ENCODE measurements at regions not wholly inside any gene's neighbourhood (a gene's known extent, or its start where the extent isn't known, plus 50 kb on each side); places are given as distances from the start of the nearest gene placed in this dataset.
"Not testable (repeated sequence)": the region's sequence is repeated elsewhere in the genome, so short reads cannot be mapped to it uniquely, and the experiment has no call there.

DNA sequence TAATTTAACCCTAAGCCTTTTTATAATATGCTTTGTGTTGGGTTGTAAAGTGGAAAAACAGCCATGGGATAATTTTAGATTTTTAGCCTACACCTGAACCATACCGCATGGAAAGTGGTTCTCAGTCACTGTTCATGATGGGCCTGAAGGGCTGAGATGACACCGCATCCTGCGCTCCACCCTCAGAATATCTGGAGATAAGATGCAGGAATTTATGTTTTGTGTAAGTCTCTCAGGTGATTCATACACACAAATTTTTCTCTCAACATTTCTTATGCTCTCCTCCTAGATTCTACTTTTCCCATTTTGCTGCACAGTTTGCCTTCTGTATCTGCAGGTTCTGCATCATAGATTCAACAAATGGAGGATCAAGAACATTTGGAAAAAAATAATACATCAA is 191.3 kb upstream of the PHACTR1 start:
- DNase-seq, result no peak

DNA sequence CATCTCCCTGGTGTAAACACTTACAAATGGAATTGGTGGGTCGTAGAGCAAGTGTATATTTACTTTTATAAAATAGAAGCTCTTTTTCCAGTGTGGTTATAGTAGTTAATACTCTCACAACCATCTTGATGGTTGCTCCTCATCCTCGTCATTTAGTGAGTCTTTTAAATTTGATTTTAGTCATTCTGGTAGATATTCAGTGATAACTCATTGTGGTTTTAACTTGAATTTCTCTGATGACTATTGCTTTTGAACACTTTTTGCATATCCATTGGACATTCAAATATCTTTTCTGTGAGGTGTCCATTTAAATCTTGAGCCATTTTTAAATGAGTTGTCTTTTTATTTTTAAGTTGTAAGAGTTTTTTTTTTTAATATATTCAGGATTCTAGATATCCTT is 189.2 kb upstream of the PHACTR1 start:
- DNase-seq, result no peak

DNA sequence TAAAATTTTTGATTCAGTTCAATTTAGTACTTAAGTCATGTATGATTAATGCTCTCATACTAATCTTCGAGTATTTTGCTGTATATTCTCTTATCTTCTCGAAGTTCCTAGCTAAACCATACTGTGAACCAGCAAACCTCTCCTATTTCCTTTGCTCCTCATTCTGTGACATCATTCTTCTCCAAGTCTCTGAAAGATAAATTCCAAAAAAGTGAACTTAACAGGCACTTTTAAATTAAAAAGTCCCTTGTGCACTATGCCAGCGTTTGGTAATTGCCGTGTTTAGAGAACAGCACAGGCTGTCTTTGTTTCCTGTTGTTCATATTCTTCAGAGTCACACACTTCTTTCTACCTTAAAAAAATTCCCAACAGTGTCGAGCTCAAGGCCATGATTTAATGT is 188.4 kb upstream of the PHACTR1 start:
- no peak for DNase-seq

DNA sequence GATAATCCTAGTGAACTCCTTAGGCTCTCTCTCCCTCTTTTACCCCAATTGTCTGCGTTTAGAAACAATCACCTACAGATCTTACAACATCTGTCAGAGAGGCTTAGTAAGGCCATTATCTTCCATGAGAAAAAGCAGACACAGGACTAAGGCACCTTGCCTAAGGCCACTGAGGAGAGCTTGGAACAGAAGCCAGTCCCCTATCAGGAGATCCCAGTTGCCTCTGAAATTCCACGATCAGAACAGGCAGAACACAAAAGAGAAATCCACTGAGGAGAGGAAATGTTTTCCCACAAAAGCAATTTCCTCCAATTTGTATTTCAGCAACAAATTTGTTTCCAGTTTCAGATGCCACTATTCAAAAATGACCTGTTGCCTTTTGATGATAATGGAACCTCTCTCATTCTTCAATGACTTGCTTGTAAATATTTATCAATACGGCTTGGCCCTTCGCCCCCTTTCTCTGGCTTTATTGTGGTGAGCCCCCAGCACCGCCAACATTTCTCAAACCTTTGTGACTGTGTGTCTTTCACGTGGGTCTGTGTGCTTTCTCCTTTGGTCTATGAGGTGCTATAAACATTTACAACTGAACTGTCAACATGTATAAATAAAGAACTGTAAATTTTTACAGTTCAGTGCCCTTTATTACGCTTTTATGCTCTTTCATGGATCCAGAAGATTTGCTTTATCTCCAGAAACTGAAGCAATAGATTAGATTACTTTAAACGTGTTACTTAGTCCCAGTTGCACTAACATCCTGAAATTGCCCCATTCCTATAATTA is 187.8 kb upstream of the PHACTR1 start:
- no peak for DNase-seq

DNA sequence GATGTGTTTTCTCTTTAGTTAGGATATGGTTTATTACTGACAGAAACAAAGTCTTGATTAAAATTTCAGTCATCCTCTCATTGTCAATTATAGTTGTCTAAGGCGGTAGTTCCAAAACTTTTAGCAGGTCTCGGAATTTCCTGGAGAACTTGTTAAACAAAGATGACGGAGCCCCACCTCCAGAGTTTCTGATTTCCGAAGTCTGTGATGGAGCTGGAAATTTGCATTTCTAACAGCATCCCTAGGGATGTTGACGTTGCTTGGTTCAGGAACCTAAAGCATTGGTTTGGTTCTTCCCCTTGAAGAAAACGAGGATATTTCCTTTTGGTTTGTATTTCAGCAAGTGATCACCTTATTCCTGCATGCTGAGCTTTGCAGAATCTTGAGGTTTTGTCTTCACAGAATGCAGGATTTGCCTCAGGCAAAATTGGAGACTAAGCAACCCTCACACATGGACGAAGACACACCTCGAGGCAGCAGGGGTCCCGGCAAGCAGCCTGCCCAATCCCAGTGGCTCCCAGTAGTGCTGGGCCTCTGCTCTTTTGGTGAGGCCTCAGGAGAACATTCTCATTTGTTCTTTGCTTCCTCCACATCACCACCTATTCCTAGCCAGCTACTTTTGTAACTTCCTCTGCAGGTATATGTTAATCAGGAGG is 187.1 kb upstream of the PHACTR1 start:
- no peak for DNase-seq

DNA sequence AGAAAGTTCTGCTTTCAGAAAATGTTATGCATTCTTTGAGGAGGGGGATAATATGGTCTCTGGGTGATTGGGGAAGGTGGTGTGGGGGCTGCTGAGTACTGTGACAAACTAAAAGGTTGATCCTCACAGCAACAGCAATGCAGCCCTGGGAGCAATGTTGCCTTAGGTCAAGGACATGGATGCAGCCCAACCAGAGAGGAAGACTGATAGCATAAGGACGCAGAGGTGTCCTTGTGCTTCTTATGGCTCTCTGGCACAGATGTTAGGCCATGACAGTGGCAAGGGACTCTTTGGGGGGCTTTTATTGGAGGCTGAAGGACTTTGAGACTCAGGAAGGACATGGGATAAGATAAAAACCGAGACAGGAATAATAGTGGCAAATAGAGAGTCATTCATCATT is 186.2 kb upstream of the PHACTR1 start:
- no peak for DNase-seq

DNA sequence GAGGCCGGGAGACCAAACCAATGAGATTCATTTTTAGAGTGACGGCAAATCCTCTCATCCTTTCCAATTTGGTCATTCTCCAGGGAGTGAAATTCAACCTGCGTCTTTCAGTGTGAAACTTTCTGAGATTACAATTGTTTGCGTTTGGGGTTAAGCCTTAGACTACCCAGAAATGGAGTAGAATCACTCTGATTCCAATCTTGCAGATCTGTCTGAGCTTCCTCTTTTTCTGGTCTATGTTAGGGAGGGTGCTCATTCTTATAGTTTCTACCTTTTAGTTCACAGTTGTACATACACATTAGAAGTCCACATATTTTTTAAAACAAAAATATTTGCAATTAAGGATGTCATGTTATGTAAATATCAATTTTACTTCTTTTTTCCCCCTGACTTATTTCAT is 183.0 kb upstream of the PHACTR1 start:
- no peak for DNase-seq

DNA sequence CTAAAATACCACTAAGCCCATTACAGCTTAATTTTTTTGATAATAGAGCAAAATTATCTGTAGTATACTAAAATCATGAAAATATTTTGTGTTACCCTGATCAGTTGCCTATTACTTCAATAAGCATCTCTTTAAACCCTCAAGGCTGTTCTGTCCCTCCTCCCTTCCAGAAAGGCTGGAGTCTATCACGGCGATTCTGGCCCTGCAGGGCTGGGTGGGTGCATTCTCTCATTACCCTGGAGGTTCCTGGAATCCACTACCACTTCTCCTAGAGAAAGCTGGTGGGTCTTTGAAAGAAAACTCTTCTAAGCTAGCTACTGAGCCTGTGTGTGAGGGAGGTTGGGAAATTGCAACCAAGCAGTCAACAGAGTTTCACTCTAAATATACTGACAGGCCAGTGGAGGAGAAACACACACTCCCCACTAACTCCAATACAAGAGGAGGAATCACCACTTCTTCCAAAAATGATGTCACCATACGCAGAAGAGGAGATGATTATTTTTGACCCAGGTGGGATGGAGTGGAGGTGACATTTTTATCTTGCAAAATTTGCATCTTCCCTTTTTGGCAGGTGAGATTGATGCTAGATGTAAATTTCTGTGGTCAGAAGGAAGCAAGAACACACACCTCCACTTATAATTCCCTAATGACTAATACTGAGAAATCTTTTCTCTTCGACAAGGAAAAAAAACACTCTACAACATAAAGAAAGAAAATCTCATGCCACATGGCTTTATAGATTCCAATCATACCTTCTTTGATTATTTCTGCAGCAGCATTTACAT is 182.3 kb upstream of the PHACTR1 start:
- DNase-seq, result no peak

DNA sequence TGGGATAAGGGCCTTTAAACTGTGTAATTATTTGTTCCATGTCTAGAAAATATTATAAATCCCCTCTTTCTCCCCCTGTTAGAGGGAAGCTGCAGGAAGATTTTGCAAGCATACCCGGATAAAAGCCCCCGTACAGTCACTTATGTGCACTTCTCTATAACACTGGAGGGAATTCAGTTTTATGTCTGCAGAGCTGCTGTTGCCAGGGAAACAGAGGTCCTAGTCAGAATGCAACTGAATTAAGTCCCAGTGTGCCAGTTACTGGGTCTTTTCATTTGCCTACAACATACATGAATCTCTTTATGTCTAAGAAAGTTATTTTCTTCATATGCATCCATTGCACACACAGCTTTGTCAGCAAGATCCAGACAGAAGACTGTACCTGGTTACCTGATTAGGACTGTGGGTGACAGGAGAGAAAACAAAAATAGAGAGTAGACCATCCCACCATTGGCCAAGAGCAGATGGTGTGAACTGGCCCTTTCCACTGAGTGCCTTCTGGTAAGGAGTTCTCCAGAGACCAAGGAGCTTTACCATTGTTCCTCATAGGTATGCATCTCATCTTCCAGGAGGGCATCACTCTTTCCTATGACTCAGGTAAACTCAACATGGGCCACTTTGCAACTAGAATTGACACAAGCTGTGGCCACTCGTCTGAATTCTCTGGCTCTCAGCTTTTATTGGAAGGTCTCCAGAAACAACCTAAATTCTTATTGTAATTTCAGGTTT is 180.8 kb upstream of the PHACTR1 start:
- no peak for DNase-seq

DNA sequence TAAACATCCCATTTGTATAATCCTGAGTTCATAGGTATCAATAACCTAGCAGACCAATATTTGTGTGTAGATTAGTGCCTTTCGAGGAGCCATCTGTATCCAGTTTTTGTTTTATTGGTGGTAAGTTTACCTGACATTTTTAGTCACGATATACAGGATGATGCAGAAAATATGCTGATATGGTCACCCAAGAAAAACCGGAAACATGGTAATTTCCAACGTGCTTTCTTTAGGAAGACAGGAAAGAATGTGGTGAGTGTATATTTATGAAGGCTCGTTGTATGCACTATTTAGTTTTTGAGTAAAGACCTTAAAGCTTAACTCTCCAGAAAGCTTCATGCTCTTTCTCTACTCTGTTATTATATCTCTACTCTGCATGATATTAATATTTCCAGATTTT is 180.2 kb upstream of the PHACTR1 start:
- no peak for DNase-seq

DNA sequence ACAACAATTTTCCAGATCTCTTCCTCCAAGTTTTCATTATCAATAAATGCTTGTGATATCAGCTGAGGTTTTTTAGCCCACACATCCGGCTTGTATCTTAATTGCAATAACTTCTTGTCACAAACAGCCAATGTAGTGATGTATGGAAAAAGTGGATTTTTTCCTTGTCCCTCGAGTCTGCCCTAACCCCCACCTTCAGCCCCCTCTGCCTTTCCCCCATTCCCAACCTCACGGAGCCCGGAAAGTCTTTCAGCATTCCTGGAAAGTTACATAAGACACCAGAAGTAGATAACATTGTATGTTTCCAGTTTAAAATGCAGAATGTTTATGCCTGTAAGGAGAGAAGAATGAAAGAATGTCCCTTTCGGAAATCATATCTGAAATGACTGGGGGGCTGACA is 179.2 kb upstream of the PHACTR1 start:
- DNase-seq, result no peak

DNA sequence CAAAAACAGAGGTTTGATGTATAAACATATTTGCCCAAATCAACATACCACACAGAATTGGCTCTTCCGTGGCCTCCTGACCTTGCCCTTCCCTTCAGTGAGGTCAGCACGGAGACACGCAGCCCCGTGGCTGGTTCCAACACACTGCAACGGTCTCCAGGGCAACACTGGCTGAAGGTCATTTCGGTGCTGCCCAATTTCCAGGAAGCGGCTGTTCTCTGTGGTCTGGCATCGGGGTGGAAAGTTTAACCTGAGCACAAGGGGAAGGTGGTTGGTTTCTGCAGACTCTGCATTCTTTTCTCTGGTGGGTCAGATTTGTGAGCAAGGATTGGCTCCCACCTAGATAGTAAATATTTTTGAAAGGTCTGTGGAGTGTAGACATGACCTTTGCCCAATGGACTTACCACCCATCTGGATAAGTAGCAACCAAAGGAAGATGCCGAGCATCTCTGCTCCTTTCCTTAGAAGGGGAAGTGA is 177.6 kb upstream of the PHACTR1 start:
- no peak for DNase-seq

DNA sequence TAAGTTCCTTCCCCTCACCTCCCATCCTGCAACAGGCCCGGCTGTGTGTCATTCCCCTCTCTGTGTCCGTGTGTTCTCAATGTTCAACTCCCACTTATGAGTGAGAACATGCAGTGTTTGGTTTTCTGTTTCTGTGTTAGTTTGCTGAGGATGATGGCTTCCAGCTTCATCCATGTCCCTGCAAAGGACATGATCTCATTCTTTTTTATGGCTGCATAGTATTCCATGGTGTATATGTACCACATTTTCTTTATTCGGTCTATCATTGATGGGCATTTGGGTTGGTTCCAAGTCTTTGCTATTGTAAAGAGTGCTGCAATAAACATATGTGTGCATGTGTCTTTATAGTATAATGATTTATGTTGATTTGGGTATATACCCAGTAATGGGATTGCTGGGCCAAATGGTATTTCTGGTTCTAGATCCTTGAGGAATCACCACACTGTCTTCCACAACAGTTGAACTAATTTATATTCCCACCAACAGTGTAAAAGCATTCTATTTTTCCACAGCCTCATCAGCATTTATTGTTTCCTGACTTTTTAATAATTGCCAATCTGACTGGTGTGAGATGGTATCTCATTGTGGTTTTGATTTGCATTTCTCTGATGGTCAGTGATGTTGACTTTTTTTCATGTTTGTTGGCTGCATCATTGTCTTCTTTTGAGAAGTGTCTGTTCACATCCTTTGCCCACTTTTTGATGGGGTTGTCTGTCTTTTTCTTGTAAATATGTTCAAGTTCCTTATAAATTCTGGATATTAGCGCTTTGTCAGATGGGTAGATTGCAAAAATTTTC is 174.1 kb upstream of the PHACTR1 start:
- DNase-seq, result not testable (repeated sequence)

DNA sequence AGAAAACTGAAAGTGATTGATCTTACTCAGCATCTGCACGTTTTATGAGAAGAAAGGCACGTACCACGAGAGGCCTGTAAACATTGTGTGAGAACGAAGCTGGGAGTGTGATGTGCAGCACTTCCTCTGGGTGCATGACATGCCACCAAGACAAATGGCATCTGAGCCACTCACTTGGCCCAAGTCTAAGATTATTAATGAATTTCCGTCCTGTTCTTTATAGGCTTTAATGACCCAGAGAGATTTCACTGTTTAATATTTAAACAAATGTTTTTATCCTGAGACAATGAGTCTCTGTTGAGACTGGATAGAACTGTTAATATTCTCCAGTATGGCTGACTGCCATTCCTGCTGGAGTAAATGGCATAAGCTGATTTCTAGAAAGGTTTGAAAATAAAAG is 172.6 kb upstream of the PHACTR1 start:
- no peak for DNase-seq

DNA sequence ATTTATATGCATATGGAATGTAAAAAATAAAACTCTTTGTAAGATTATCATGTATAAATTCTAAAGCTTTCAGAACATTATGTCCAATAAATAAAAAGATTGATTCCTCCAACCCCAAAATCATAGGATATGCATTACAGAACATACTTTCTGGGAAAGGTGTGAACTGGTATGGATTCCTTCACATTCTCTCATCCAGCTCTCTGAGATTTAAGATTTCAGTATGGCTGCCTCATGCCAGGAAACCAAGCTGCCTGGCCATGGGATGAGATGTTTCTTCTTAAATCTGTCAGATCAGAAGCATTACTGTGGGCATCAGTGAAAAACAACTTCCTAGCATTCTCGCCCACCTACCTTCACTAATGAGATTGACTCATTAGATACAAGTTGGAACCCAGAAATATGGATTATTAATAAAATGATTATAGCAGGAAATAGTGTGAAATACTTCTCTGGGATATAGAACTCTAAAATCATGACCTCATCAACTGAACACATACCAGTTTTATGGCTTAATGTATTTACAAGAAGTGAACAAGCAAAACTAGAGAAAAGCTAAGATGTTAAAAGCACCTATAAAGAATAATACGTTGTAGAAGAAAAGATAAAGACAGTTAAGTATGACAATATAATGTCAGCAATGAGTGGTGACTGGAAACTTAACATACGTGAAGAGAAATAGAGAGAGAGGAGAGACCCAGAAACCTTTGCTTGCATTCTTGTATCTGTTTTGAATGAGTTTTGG is 171.6 kb upstream of the PHACTR1 start:
- DNase-seq, result no peak

DNA sequence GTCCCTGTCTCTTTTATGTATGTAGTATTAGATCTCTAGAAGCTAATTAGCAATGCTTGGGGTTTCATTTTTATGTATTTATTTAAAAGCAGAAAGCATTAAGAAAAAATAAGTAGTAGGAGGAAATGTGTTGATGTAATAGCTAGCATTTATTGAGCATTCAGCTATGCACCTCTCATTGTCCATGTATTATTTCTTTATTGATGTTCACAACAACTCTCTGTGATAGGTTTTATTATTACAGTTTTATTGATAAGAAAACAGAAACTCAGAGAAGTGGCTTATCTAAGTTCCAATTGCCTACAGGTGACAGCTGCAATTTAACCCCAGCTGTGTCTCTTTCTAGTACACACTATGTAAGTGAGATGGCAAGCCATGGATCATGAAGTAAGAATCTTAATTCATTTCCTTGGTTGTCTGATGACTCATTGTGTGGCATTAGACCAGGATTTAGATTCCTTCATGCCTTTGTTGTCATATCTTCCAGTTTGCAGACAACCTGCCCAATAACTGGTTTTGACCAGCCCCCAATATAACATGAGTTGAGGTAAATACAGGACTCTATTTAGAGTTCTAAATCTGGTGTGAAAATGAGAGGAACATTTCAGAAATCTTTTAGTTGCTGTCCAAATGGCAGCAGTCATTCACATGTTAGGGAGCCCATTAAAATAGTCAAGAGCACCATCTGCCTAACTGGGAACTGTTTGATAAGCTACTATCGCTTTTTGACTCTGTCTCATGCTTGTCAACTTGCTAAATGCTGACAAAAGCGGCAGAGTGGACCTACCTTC is 170.8 kb upstream of the PHACTR1 start:
- no peak for DNase-seq

DNA sequence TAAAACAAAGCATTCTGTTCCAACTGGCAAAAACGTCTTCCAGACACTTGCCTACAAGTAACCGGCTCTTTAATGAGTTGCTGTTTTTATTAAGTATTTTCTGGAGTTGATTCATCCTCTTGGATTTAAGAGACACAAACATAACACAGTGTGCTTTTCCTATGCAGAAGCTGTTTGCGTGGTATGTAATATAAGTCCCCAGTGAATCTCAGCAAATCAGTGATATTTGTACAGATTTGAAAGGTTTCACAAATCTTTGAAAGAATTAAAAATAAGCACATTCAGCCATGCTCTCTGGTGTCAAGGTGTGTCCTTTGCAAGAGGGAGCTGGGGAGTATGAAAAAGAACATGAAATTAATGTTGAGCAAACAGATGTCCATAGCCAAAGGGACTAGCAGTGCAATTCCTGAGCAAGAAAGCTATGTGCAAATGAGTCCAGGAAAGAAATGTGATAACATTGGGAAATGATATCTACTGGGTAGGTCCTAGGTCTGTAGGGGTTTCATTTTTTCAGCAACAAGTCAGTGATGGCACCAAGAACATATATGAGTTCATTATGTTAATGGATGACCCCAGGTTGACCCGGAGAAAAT is 170.1 kb upstream of the PHACTR1 start:
- DNase-seq, result no peak

DNA sequence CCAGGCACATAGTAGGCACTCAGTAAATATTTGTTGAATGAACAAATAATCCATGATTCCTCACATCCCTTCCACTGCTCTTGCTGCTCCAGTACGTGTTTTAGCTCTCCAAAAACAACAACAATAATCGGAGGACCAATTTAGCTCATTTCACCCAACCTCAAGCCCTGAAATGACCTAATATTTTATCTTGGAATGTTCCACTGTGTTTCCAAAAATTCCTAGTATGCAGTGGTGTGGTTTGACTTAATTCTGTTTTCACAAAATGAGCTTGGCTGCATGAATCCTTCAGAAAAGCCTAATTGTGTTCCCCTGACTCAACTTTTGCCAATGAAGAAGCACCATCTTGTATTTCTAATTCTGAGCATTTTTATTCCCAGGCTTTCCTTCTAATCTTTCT is 168.0 kb upstream of the PHACTR1 start:
- no peak for DNase-seq

DNA sequence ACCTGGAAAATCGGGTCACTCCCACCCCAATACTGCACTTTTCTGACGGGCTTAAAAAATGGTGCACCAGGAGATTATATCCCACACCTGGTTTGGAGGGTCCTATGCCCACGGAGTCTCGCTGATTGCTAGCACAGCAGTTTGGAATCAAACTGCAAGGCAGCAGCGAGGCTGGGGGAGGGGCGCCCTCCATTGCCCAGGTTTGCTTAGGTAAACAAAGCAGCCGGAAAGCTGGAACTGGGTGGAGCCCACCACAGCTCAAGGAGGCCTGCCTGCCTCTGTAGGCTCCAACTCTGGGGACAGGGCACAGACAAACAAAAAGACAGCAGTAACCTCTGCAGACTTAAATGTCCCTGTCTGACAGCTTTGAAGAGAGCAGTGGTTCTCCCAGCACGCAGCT is 167.1 kb upstream of the PHACTR1 start:
- DNase-seq, result not testable (repeated sequence)

DNA sequence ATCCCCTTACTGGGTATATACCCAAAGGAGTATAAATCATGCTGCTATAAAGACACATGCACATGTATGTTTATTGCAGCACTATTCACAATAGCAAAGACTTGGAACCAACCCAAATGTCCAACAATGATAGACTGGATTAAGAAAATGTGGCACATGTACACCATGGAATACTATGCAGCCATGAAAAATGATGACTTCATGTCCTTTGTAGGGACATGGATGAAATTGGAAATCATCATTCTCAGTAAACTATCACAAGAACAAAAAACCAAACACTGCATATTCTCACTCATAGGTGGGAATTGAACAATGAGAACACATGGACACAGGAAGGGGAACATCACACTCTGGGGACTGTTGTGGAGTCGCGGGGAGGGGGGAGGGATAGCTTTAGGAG is 161.7 kb upstream of the PHACTR1 start:
- DNase-seq, result not testable (repeated sequence)

Measured in activated CD4-positive, CD25-positive, alpha-beta regulatory T cell treated with anti-CD3 and anti-CD28 coated beads, Interleukin-2, amount 50 U/mL, for 72 hours (primary cell).